ENCODE measurements at regions not wholly inside any gene's neighbourhood (a gene's known extent, or its start where the extent isn't known, plus 50 kb on each side); places are given as distances from the start of the nearest gene placed in this dataset.

GRCh38 chr13:44679597-44679996, 103.5 kb upstream of the TSC22D1 start:
- no peak overlapping the region for H2BK5ac ChIP-seq (ENCODE audit: low read depth, low read length)
- no peaks in the 10 kb centered on the region for H3K79me1 ChIP-seq (ENCODE audit: low read depth, low read length)
- H3K23me2 ChIP-seq (ENCODE audit: low read depth, low read length) = no peaks in the 10 kb centered on the region
- ChIA-PET POLR2A (ENCODE audit: partially characterized antibody) (no interaction called here), CTCF (ENCODE audit: partially characterized antibody) (no interaction called here)
- H2BK12ac ChIP-seq (ENCODE audit: low read depth, low read length) = no peak overlapping the region
- H4K5ac ChIP-seq (ENCODE audit: insufficient read length, low read depth, low read length) = no peak overlapping the region
- no peaks in the 10 kb centered on the region for H3K4me1 ChIP-seq (replicated peaks in 1 of 4; ENCODE audit: control insufficient read depth in 3 of 4, insufficient read depth in 4 of 4, low read length in 3 of 4)
- 84% methylated on average over 4 of the region's 4 CpGs; no CpG with 5 or more reads in 1 of the 2 experiments for WGBS, 2 experiments (ENCODE audit: extremely low coverage in 1 of 2, insufficient coverage in 1 of 2, insufficient read length in 1 of 2, insufficient replicate concordance in 2 of 2, low coverage in 1 of 2, low lambda C conversion rate in 2 of 2, missing lambda C conversion rate in 1 of 2)
- H3K14ac ChIP-seq (ENCODE audit: insufficient read length) = no peak overlapping the region
- H3K36me3 ChIP-seq (ENCODE audit: control insufficient read depth in 2 of 4, insufficient read depth in 4 of 4, low read length in 3 of 4) = no peaks in the 10 kb centered on the region
- DNase-seq (ENCODE audit: low read depth in 1 of 2, low spot score in 2 of 2) (no peak), FAIRE-seq (no peak)
- no peak overlapping the region for H3K9ac ChIP-seq (replicated peaks in 1 of 4; ENCODE audit: extremely low read depth in 1 of 4, low read depth in 3 of 4, low read length in 3 of 4)
- no peak overlapping the region for H3K4ac ChIP-seq (replicated peaks; ENCODE audit: insufficient read length, low read depth, low read length)
- H3K18ac ChIP-seq (ENCODE audit: extremely low read depth, low read length) = no peak overlapping the region
- no peak overlapping the region for H2AK5ac ChIP-seq (ENCODE audit: low read depth, low read length)
- H2AFZ ChIP-seq (ENCODE audit: low read length) = no peak overlapping the region
- H2BK15ac ChIP-seq (ENCODE audit: low read length) = no peak overlapping the region
- no peaks in the 10 kb centered on the region for H3K27me3 ChIP-seq (replicated peaks in 1 of 4; ENCODE audit: control insufficient read depth in 3 of 4, extremely low read depth in 1 of 4, insufficient read depth in 3 of 4, low read length in 3 of 4)
- no peaks in the 10 kb centered on the region for H4K20me1 ChIP-seq (replicated peaks in 1 of 2; ENCODE audit: control insufficient read depth in 1 of 2, insufficient read depth in 2 of 2, low read length in 2 of 2)
- H2BK20ac ChIP-seq (ENCODE audit: low read length) = no peak overlapping the region
- H2BK120ac ChIP-seq (replicated peaks; ENCODE audit: low read depth, low read length) = no peak overlapping the region
- H3K23ac ChIP-seq (ENCODE audit: insufficient read length) = no peak overlapping the region
- peaks cover 0 to 17% of the 10 kb centered on the region in 2 experiments; a peak in 1 of 4 replicates for H3K9me3 ChIP-seq (ENCODE audit: insufficient read depth in 2 of 2, low read depth in 1 of 2, low read length in 1 of 2)
- no peak overlapping the region for H4K91ac ChIP-seq (replicated peaks; ENCODE audit: insufficient read length, low read length)
- H3K27ac ChIP-seq (ENCODE audit: low read depth, low read length) = no peak overlapping the region
- no peak overlapping the region for H3K4me3 ChIP-seq (ENCODE audit: extremely low read depth in 1 of 4, insufficient read depth in 2 of 4, low read depth in 3 of 4, low read length in 4 of 4)
- no peak overlapping the region for H3K4me2 ChIP-seq (ENCODE audit: insufficient read depth in 1 of 2, low read depth in 2 of 2, low read length in 2 of 2)
- no peaks in the 10 kb centered on the region for H3K79me2 ChIP-seq (ENCODE audit: control insufficient read depth in 1 of 2, insufficient read depth in 2 of 2, low read length in 2 of 2)
- no peak overlapping the region for H4K8ac ChIP-seq (ENCODE audit: extremely low read depth, insufficient read depth, low read length)
- no peak overlapping the region for H3K56ac ChIP-seq (replicated peaks; ENCODE audit: insufficient read length, low read depth, low read length)
- TF ChIP-seq NRF1 (IDR thresholded peaks at IDR 0.05; ENCODE audit: low read depth, low read length) (no peak), SRF (IDR thresholded peaks at IDR 0.05; ENCODE audit: low read depth, low read length) (no peak), TAF7 (optimal IDR thresholded peaks at IDR 0.05; ENCODE audit: borderline replicate concordance, low read depth, low read length) (no peak), MAFK (IDR thresholded peaks at IDR 0.05; ENCODE audit: low read depth, low read length) (no peak), SIX5 (IDR thresholded peaks at IDR 0.05; ENCODE audit: low read depth, low read length) (no peak), SIN3A (conservative IDR thresholded peaks at IDR 0.05 in 1 of 2, IDR thresholded peaks at IDR 0.05 in 1 of 2; ENCODE audit: low read depth in 1 of 2, low read length in 2 of 2) (no peak), TAF1 (IDR thresholded peaks at IDR 0.05; ENCODE audit: low read depth, low read length) (no peak), KDM5A (IDR thresholded peaks at IDR 0.05; ENCODE audit: low read length) (no peak), CHD2 (IDR thresholded peaks at IDR 0.05; ENCODE audit: low read length) (no peak), ASH2L (IDR thresholded peaks at IDR 0.05; ENCODE audit: low read length) (no peak), RNF2 (IDR thresholded peaks at IDR 0.05; ENCODE audit: borderline replicate concordance, low read depth, low read length, missing control alignments, poor library complexity, severe bottlenecking) (no peak)
- TF ChIP-seq, protein P1, sequence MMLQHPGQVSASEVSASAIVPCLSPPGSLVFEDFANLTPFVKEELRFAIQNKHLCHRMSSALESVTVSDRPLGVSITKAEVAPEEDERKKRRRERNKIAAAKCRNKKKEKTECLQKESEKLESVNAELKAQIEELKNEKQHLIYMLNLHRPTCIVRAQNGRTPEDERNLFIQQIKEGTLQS (IDR thresholded peaks at IDR 0.05; ENCODE audit: insufficient read depth, low read depth, low read length) = no peak
- TF ChIP-seq, protein P2, sequence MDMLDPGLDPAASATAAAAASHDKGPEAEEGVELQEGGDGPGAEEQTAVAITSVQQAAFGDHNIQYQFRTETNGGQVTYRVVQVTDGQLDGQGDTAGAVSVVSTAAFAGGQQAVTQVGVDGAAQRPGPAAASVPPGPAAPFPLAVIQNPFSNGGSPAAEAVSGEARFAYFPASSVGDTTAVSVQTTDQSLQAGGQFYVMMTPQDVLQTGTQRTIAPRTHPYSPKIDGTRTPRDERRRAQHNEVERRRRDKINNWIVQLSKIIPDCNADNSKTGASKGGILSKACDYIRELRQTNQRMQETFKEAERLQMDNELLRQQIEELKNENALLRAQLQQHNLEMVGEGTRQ (IDR thresholded peaks at IDR 0.05; ENCODE audit: low read length) = no peak
